Suprapubic skin (tissue), 4 donors: ENCODE measurements at regions not wholly inside any gene's neighbourhood (a gene's known extent, or its start where the extent isn't known, plus 50 kb on each side); places are given as distances from the start of the nearest gene placed in this dataset.

Experiments used
- DNase-seq, 2 donors: peaks; one replicate each; pipeline ENCODE4 v3.0.0-alpha.2; 2019; ENCODE audit warnings: low spot score in 2 of 2
- H3K27ac ChIP-seq: fragments of 200-600 bp; sonication (generic); one replicate; pipeline ENCODE4 v1.5.1; 2019
- H3K27me3 ChIP-seq: fragments of 200-600 bp; sonication (generic); one replicate; pipeline ENCODE4 v1.5.1; 2019
- H3K36me3 ChIP-seq: fragments of 200-600 bp; sonication (generic); one replicate; pipeline ENCODE4 v1.5.1; 2019
- H3K4me1 ChIP-seq: fragments of 200-600 bp; sonication (generic); one replicate; pipeline ENCODE4 v1.5.1; 2019
- H3K4me3 ChIP-seq: fragments of 200-600 bp; sonication (generic); one replicate; pipeline ENCODE4 v1.5.1; 2019; ENCODE audit warnings: mild to moderate bottlenecking
- H3K9me3 ChIP-seq: fragments of 200-600 bp; sonication (generic); one replicate; pipeline ENCODE4 v1.5.1; 2019
- EP300 ChIP-seq: sonication (generic); formaldehyde crosslinking; IDR thresholded peaks from one replicate; pipeline ENCODE4 v1.6.1; 2017; ENCODE audit warnings: antibody characterized with exemption
- POLR2A ChIP-seq, 2 donors: fragments of 450-650 bp; IDR thresholded peaks; one replicate each; pipeline ENCODE4 v1.6.1; 2017; ENCODE audit warnings: antibody characterized with exemption in 2 of 2, mild to moderate bottlenecking in 2 of 2, moderate library complexity in 2 of 2
- POLR2AphosphoS5 ChIP-seq, 3 donors: sonication (generic); formaldehyde crosslinking; IDR thresholded peaks; one replicate each; pipeline ENCODE4 v1.6.1; 2017; ENCODE audit warnings: antibody characterized with exemption in 3 of 3
- WGBS: methylation state at CpG from one replicate; pipeline ENCODE4 v1.1.5; 2018; 5-methylcytosine and 5-hydroxymethylcytosine counted together
- TF ChIP-seq, protein P1 (sequence below), 2 donors: fragments of 200-600 bp in 1 of 2; fragments of 450-650 bp in 1 of 2; sonication (generic) in 1 of 2; IDR thresholded peaks; one replicate each; pipeline ENCODE4 v1.5.1; 2016 to 2019; ENCODE audit warnings: antibody characterized with exemption in 2 of 2, mild to moderate bottlenecking in 1 of 2, moderate library complexity in 1 of 2

DNA sequence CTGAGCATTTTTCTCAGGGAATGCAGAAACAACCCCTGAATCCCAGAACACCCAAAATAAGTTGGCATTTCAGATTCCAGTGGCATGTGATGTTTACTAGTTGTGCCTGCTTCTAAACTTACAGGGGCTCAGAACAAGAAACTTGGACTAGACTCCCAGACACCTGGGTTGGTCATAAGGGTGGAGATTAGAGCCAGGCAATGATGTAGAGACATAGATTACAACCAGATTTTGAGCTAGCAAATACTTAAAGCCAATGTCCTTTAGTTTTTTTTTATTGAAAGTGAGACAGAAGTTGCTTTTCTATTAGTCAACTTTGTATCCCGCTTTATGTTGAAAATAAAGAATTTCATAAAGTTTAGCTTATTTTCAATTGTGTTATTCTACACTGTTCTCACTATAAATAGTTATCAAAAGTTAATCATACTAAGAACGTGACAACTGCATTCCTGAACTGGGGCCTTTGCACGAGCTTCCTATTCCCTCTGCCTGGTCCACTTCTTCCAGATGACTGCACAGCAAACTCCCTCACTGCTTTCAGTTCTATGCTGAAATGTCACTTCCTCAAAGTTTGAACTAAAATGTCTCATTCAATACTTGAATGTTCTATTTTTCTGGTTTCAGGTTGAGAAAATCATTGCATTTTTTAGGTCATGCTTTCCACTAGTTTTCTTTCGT, 224.7 kb upstream of the PPP1R2C start:
- WGBS: 85% methylated on average over 4 of the region's 4 CpGs
- TF ChIP-seq POLR2AphosphoS5 (IDR thresholded peaks at IDR 0.05) (no peak), POLR2A (IDR thresholded peaks at IDR 0.05) (no peak), EP300 (no peak)
- TF ChIP-seq, protein P1, sequence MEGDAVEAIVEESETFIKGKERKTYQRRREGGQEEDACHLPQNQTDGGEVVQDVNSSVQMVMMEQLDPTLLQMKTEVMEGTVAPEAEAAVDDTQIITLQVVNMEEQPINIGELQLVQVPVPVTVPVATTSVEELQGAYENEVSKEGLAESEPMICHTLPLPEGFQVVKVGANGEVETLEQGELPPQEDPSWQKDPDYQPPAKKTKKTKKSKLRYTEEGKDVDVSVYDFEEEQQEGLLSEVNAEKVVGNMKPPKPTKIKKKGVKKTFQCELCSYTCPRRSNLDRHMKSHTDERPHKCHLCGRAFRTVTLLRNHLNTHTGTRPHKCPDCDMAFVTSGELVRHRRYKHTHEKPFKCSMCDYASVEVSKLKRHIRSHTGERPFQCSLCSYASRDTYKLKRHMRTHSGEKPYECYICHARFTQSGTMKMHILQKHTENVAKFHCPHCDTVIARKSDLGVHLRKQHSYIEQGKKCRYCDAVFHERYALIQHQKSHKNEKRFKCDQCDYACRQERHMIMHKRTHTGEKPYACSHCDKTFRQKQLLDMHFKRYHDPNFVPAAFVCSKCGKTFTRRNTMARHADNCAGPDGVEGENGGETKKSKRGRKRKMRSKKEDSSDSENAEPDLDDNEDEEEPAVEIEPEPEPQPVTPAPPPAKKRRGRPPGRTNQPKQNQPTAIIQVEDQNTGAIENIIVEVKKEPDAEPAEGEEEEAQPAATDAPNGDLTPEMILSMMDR (IDR thresholded peaks at IDR 0.05): no peak
- H3K27me3 ChIP-seq: no peaks in the 10 kb centered on the region

DNA sequence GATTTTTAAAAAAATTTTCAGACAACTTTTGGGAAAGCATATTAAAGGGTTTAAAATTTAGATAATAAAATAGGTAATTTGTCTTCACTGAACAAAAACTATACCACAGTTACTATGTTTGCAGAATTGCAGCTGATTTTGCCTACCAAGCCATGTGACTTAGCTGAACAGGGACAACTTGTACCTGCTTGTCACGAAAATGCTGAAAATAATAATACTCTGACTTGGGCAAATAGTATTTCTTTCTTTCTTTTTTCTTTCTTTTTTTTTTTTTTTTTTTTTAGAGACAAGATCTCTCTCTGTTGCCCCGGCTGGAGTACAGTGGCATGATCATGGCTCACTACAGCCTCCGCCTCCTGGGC, 225.2 kb upstream of the PPP1R2C start:
- no peak for DNase-seq
- Histone ChIP-seq H3K27me3 (no peaks in the 10 kb centered on the region), H3K27ac (no peak overlapping the region), H3K4me1 (no peaks in the 10 kb centered on the region), H3K4me3 (no peak overlapping the region), H3K36me3 (no peaks in the 10 kb centered on the region), H3K9me3 (no peaks in the 10 kb centered on the region)
- 88% methylated on average over 3 of the region's 3 CpGs for WGBS
- TF ChIP-seq POLR2A (IDR thresholded peaks at IDR 0.05): no peak
- TF ChIP-seq, protein P1 (IDR thresholded peaks at IDR 0.05): no peak
- no peak for TF ChIP-seq EP300
- TF ChIP-seq POLR2AphosphoS5 (IDR thresholded peaks at IDR 0.05): no peak

More for the DNA sequence above, 224.7 kb upstream of the PPP1R2C start:
- DNase-seq: no peak
- Histone ChIP-seq H3K9me3 (no peaks in the 10 kb centered on the region), H3K27ac (no peak overlapping the region), H3K4me3 (no peak overlapping the region), H3K4me1 (no peaks in the 10 kb centered on the region), H3K36me3 (no peaks in the 10 kb centered on the region)

DNA sequence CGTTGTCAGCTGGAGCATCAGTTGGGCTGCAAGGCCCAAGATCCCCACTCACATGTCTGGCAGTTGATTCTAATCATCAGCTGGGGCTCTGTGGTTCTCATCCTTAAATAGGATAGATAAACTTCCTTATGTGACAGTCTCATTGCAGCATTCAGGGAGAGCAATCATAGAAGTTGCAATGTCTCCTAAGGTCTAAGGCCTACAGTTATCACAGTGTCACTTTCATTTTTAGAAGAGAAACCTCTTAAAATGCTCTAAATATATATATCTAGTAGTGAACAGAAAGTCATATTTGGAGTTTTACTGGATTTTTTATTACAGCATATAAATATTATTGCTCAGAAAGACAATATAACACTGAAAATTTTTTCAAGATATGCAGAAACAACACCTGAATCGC, 226.0 kb upstream of the PPP1R2C start:
- H3K36me3 ChIP-seq: no peaks in the 10 kb centered on the region
- TF ChIP-seq, protein P1 (IDR thresholded peaks at IDR 0.05): no peak
- TF ChIP-seq POLR2AphosphoS5 (IDR thresholded peaks at IDR 0.05) (no peak), EP300 (no peak), POLR2A (IDR thresholded peaks at IDR 0.05) (no peak)
- H3K4me3 ChIP-seq: no peak overlapping the region
- DNase-seq: no peak
- WGBS: 94% methylated on average over 2 of the region's 2 CpGs
- H3K27ac ChIP-seq: no peak overlapping the region
- H3K27me3 ChIP-seq: no peaks in the 10 kb centered on the region
- H3K9me3 ChIP-seq: no peaks in the 10 kb centered on the region
- no peaks in the 10 kb centered on the region for H3K4me1 ChIP-seq

DNA sequence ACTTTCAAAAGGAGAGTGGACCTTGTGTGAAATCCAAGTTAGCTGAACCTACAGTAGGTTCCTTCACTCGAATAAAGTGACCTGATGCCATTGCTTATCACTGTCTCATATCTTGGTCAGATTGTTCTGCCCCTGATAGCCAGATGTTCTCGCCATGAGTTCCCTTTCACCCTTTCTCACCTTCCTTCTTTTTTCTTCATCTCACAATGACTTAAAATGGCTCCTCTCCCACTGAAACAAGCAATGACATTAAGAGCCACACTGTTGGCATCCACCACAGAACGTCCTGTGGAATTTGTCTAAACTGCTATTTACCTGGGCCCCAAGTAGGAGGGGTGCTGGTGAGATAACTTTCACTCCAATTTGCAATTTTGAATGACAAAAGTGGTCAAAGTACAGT, 227.6 kb upstream of the PPP1R2C start:
- TF ChIP-seq EP300 (no peak), POLR2A (IDR thresholded peaks at IDR 0.05) (no peak), POLR2AphosphoS5 (IDR thresholded peaks at IDR 0.05) (no peak)
- TF ChIP-seq, protein P1 (IDR thresholded peaks at IDR 0.05): no peak
- no peak overlapping the region for H3K4me3 ChIP-seq
- WGBS: 67% methylated on average over 3 of the region's 3 CpGs
- no peaks in the 10 kb centered on the region for H3K27me3 ChIP-seq
- no peak overlapping the region for H3K27ac ChIP-seq
- H3K36me3 ChIP-seq: no peaks in the 10 kb centered on the region
- no peak for DNase-seq
- no peaks in the 10 kb centered on the region for H3K4me1 ChIP-seq
- H3K9me3 ChIP-seq: no peaks in the 10 kb centered on the region

DNA sequence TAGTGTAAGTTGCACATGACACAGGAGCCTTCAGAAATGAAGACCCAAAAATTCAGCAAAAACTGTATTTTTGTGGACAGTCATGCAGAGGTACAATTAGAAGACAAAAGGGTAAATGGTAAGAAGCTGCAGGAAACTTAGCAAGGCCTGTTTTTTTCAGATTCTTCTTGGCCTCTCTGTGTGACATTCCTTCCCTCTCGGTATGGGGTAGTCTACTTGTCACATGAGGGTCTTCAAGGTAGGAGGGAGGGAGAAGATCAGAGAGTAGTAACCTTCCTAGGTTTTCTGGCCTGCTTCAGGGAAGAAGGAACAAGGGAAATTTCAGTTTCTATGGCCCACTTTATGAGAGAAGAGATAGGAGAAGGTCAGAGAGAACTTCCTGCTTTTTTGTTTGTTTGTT, 230.4 kb upstream of the PPP1R2C start:
- Histone ChIP-seq H3K36me3 (no peaks in the 10 kb centered on the region), H3K27ac (no peak overlapping the region)
- WGBS: 37% methylated on average over 1 of the region's 1 CpG

More for the DNA sequence above, 230.4 kb upstream of the PPP1R2C start:
- Histone ChIP-seq H3K27me3 (no peaks in the 10 kb centered on the region), H3K4me3 (no peak overlapping the region), H3K4me1 (no peaks in the 10 kb centered on the region), H3K9me3 (no peaks in the 10 kb centered on the region)
- DNase-seq: no peak
- TF ChIP-seq EP300 (no peak), POLR2AphosphoS5 (IDR thresholded peaks at IDR 0.05) (no peak), POLR2A (IDR thresholded peaks at IDR 0.05) (no peak)
- TF ChIP-seq, protein P1 (IDR thresholded peaks at IDR 0.05): no peak
